Type B pancreatic cell (in vitro differentiated cells): ENCODE measurements at regions not wholly inside any gene's neighbourhood (a gene's known extent, or its start where the extent isn't known, plus 50 kb on each side); places are given as distances from the start of the nearest gene placed in this dataset.

ENCODE experiments used
- DNase-seq: peaks from one replicate; pipeline ENCODE4 v3.0.0; 2021; ENCODE audit warnings: mixed read lengths; ENCODE audit not compliant: unreplicated experiment; ENCODE audit errors: extremely low spot score
- H3K27ac Mint-ChIP-seq: 2 replicates; pipeline ENCODE4 v1.8.0; 2021; ENCODE audit warnings: mild to moderate bottlenecking, mixed read lengths
- H3K27me3 Mint-ChIP-seq: 2 replicates; pipeline ENCODE4 v1.8.0; 2021; ENCODE audit warnings: mixed read lengths
- H3K36me3 Mint-ChIP-seq: 2 replicates; pipeline ENCODE4 v1.8.0; 2021; ENCODE audit warnings: mixed read lengths
- H3K4me1 Mint-ChIP-seq: one replicate; pipeline ENCODE4 v1.8.0; 2021; ENCODE audit warnings: mixed read lengths; ENCODE audit not compliant: unreplicated experiment
- H3K4me3 Mint-ChIP-seq: 2 replicates; pipeline ENCODE4 v1.8.0; 2021; ENCODE audit warnings: mild to moderate bottlenecking, mixed read lengths
- H3K9me3 Mint-ChIP-seq: 2 replicates; pipeline ENCODE4 v1.8.0; 2021; ENCODE audit warnings: mixed read lengths
- CTCF ChIP-seq: fragments of 200-600 bp; sonication (generic); conservative IDR thresholded peaks from 2 replicates; pipeline ENCODE4 v1.5.0; 2021; ENCODE audit warnings: antibody characterized with exemption, mild to moderate bottlenecking

DNA sequence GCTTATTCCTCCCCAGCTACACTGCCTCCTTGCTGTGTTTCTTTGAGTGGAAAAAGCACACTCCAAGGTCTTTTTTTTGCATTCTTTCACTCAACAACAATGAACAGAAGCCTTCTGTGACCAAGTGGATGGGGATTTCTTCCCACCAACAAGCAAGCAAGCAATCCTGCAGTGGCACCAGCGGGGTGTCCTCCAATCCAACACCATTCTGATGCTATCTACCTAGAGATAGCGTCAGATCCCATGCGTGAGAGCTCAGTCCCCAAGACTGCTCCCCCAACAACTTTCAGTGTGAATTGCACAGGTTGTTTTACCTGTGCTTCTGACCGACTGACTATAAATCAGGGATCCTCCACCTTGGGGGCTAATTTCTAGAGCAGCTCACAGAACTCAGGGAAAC lies 311.0 kb upstream of the PODXL start:
- Mint-ChIP-seq H3K27me3 (peaks cover 32% of the 10 kb centered on the region), H3K4me3 (no peak overlapping the region)

GRCh38 chr7:131865911-131866310 lies 309.5 kb upstream of the PODXL start:
- TF ChIP-seq CTCF, result no peak
- no peaks in the 10 kb centered on the region for H3K9me3 Mint-ChIP-seq

More for the DNA sequence above, 311.0 kb upstream of the PODXL start:
- H3K9me3 Mint-ChIP-seq, result no peaks in the 10 kb centered on the region
- no peak for TF ChIP-seq CTCF
- no peak overlapping the region for H3K27ac Mint-ChIP-seq
- peaks cover 7% of the 10 kb centered on the region for H3K4me1 Mint-ChIP-seq
- H3K36me3 Mint-ChIP-seq, result no peaks in the 10 kb centered on the region
- DNase-seq, result no peak

GRCh38 chr7:131861620-131862346 lies 305.4 kb upstream of the PODXL start:
- TF ChIP-seq CTCF, result no peak
- H3K9me3 Mint-ChIP-seq, result no peaks in the 10 kb centered on the region
- no peaks in the 10 kb centered on the region for H3K4me1 Mint-ChIP-seq
- no peak overlapping the region for H3K27ac Mint-ChIP-seq
- H3K4me3 Mint-ChIP-seq, result no peak overlapping the region
- no peak for DNase-seq
- H3K27me3 Mint-ChIP-seq, result peaks cover 26% of the 10 kb centered on the region
- H3K36me3 Mint-ChIP-seq, result no peaks in the 10 kb centered on the region

More at GRCh38 chr7:131865911-131866310, 309.5 kb upstream of the PODXL start:
- Mint-ChIP-seq H3K36me3 (no peaks in the 10 kb centered on the region), H3K27me3 (peaks cover 29% of the 10 kb centered on the region), H3K4me1 (peaks cover 7% of the 10 kb centered on the region), H3K27ac (no peak overlapping the region), H3K4me3 (no peak overlapping the region)
- DNase-seq, result no peak

DNA sequence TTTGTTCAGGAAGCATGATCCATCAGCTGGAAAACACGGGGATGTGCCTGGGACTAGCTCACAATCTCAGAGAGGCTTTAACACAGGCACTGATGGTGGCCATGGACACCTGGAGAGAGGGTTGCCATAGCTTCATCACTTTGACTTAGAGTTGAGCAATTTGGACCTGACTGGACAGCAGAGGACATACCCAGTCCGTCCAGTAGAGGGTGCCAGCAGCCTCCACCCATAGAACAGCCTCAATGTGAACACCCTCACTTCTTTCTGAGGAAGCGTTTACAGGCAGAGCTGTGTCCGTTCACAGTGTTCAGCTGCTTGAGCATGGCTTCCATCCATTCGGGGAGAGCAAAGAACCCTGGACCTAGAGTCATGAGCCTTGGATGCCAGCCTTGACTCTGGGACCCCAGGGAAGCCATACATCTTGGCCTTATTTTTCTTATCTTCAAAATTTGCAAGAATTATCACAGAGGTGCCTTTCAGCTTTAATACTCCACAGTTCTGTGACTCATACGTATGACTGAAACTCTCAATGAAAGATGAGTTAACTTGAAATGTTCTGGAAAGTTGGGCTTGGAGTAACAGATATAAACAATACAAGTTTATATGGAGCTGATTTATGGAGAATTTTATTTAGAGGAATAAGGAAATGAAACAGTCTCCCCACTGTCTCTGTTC lies 302.9 kb upstream of the PODXL start:
- no peak for DNase-seq
- Mint-ChIP-seq H3K27ac (no peak overlapping the region), H3K4me3 (no peak overlapping the region), H3K9me3 (no peaks in the 10 kb centered on the region), H3K27me3 (peaks cover 30% of the 10 kb centered on the region), H3K36me3 (no peaks in the 10 kb centered on the region), H3K4me1 (no peaks in the 10 kb centered on the region)
- TF ChIP-seq CTCF, result peak; percentile 90

DNA sequence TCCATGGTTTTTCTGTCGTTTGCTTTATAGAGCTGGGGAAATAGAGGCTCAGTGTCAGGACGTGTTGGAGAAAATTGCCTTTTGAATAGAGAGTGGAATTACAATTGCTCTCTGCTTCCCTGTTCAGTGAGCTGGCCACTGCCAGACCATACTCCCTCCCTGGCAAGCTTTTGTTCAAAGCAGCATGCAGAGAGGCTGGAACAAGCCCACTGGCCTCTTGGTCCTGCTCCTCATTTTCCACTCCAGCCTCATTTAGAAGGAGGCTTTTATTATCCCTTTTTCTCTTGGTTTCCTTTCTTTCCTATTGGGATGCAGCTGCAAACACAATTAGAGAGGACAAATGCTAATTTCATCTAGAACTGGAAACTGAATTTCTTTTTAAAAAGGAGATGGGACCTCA lies 302.2 kb upstream of the PODXL start:
- no peaks in the 10 kb centered on the region for H3K4me1 Mint-ChIP-seq
- H3K4me3 Mint-ChIP-seq, result no peak overlapping the region
- DNase-seq, result no peak
- H3K9me3 Mint-ChIP-seq, result no peaks in the 10 kb centered on the region
- no peak for TF ChIP-seq CTCF
- H3K27me3 Mint-ChIP-seq, result peaks cover 32% of the 10 kb centered on the region
- H3K36me3 Mint-ChIP-seq, result no peaks in the 10 kb centered on the region
- no peak overlapping the region for H3K27ac Mint-ChIP-seq
